Fibroblast of villous mesenchyme (primary cell): ENCODE measurements at regions not wholly inside any gene's neighbourhood (a gene's known extent, or its start where the extent isn't known, plus 50 kb on each side); places are given as distances from the start of the nearest gene placed in this dataset.

Experiments used
- DNase-seq: peaks from one replicate; pipeline ENCODE4 v3.0.0-alpha.2; 2010; ENCODE audit warnings: low read depth
- H3K4me3 ChIP-seq: 2 replicates; pipeline ENCODE4 v1.5.1; 2011; ENCODE audit warnings: low read depth, mild to moderate bottlenecking, low read length
- CTCF ChIP-seq: IDR thresholded peaks from 2 replicates; pipeline ENCODE4 v1.5.1; 2012; ENCODE audit warnings: low read depth, mild to moderate bottlenecking, low read length; ENCODE audit not compliant: insufficient read depth

GRCh38 chr12:92312463-92312964 lies 166.9 kb upstream of the BTG1 start:
- H3K4me3 ChIP-seq = no peak overlapping the region
- no peak for TF ChIP-seq CTCF
- DNase-seq = no peak

- DNase-seq = no peak
- TF ChIP-seq CTCF = no peak
- H3K4me3 ChIP-seq = no peak overlapping the region
These were observed 158.9 kb upstream of the BTG1 start for GRCh38 chr12:92304371-92305055.

DNA sequence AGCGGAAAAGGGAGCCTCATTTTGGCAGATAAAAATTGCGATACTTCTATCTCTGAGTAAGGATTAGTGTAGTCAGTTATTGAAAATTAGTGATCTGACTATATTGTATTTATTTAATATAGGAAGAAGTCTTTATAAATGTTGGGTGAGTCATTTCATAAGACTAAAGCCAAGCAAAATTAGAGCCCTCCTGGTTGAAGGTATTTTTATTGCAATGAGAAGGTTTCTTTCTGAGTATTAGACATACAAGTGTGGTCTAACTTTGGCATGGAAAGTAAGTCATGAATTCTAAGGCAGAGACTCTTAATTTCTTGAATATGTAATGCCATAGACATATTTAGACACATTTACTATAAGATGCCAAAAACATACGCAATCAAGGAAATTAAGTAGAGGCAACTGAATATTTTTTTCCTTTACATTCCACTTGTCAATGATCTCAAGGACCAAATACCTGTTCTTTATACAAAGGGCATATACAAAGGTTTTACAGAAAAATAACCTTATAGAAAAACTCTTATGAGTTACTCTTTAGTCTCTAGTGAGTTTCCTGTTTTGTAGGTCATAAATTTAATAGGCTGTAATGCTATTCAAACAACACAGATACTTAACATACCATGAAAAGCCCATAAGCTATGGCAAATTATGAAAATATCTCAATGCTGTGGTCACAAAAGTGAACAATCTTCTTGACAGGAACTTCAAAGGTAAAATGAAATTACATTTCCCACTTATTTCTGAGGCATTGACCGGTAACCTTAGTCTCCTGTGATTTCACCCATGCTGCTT lies 156.6 kb upstream of the BTG1 start:
- TF ChIP-seq CTCF = no peak
- DNase-seq = no peak

GRCh38 chr12:92301356-92301755 lies 155.7 kb upstream of the BTG1 start:
- H3K4me3 ChIP-seq = no peak overlapping the region
- no peak for TF ChIP-seq CTCF
- no peak for DNase-seq

More for the DNA sequence above, 156.6 kb upstream of the BTG1 start:
- no peak overlapping the region for H3K4me3 ChIP-seq

- TF ChIP-seq CTCF = no peak
- no peak overlapping the region for H3K4me3 ChIP-seq
- DNase-seq = no peak
These were observed 155.1 kb upstream of the BTG1 start for GRCh38 chr12:92300777-92301176.

- no peak for TF ChIP-seq CTCF
- no peak overlapping the region for H3K4me3 ChIP-seq
- no peak for DNase-seq
These were observed 154.1 kb upstream of the BTG1 start for GRCh38 chr12:92299744-92300143.
